ENCODE measurements at regions not wholly inside any gene's neighbourhood (a gene's known extent, or its start where the extent isn't known, plus 50 kb on each side); places are given as distances from the start of the nearest gene placed in this dataset.

DNA sequence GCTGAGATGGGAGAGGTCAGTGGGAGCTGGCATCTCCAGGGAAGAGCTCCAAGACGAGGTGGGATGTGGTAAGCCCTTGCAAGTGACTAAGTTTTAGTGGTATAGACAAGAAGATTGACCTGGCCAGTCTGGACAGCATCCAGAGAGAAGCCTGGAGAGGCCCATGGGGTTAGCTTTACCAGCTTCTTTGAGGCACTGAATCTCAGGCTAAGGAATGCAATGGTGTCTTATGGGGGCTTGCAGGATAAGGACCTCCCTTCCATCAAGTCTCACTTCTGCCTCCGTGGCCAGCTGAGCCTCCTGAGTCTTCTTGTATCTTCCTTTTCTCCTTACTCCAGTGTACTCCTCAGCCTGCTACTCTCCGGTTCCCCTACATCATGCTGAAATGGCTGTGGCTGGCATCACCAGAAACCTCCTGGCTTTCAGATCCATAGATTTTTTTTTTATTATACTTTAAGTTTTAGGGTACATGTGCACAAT is 56.5 kb upstream of the JADE2 start (continued):
- TF ChIP-seq, protein P1, sequence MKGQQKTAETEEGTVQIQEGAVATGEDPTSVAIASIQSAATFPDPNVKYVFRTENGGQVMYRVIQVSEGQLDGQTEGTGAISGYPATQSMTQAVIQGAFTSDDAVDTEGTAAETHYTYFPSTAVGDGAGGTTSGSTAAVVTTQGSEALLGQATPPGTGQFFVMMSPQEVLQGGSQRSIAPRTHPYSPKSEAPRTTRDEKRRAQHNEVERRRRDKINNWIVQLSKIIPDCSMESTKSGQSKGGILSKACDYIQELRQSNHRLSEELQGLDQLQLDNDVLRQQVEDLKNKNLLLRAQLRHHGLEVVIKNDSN (IDR thresholded peaks at IDR 0.05; ENCODE audit: borderline replicate concordance, extremely low read length, insufficient read depth, low read depth, low read length): no peak
- TF ChIP-seq, protein P2, sequence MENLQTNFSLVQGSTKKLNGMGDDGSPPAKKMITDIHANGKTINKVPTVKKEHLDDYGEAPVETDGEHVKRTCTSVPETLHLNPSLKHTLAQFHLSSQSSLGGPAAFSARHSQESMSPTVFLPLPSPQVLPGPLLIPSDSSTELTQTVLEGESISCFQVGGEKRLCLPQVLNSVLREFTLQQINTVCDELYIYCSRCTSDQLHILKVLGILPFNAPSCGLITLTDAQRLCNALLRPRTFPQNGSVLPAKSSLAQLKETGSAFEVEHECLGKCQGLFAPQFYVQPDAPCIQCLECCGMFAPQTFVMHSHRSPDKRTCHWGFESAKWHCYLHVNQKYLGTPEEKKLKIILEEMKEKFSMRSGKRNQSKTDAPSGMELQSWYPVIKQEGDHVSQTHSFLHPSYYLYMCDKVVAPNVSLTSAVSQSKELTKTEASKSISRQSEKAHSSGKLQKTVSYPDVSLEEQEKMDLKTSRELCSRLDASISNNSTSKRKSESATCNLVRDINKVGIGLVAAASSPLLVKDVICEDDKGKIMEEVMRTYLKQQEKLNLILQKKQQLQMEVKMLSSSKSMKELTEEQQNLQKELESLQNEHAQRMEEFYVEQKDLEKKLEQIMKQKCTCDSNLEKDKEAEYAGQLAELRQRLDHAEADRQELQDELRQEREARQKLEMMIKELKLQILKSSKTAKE (IDR thresholded peaks at IDR 0.05; ENCODE audit: low read depth, poor library complexity, severe bottlenecking): no peak
- TF ChIP-seq MTA3 (IDR thresholded peaks at IDR 0.05; ENCODE audit: borderline replicate concordance, low read length): no peak
- no peak for TF ChIP-seq FOXM1 (IDR thresholded peaks at IDR 0.05; ENCODE audit: low read depth, low read length)
- TF ChIP-seq ZNF274 (IDR thresholded peaks at IDR 0.05; ENCODE audit: insufficient read depth, insufficient read length): no peak
- no peak for TF ChIP-seq NFIC (IDR thresholded peaks at IDR 0.05; ENCODE audit: low read depth, low read length)
- no peak for TF ChIP-seq TCF3 (IDR thresholded peaks at IDR 0.05; ENCODE audit: borderline replicate concordance, insufficient read depth, low read depth, low read length)
- TF ChIP-seq CHD1 (IDR thresholded peaks at IDR 0.05; ENCODE audit: low read depth, low read length): no peak
- TF ChIP-seq, protein P3, sequence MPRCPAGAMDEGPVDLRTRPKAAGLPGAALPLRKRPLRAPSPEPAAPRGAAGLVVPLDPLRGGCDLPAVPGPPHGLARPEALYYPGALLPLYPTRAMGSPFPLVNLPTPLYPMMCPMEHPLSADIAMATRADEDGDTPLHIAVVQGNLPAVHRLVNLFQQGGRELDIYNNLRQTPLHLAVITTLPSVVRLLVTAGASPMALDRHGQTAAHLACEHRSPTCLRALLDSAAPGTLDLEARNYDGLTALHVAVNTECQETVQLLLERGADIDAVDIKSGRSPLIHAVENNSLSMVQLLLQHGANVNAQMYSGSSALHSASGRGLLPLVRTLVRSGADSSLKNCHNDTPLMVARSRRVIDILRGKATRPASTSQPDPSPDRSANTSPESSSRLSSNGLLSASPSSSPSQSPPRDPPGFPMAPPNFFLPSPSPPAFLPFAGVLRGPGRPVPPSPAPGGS (IDR thresholded peaks at IDR 0.05; ENCODE audit: borderline replicate concordance, insufficient read depth, low read depth, low read length, poor library complexity, severe bottlenecking): no peak

Data from GM12878 (cell line).